Naive thymus-derived CD4-positive, alpha-beta T cell (primary cell): ENCODE measurements at regions not wholly inside any gene's neighbourhood (a gene's known extent, or its start where the extent isn't known, plus 50 kb on each side); places are given as distances from the start of the nearest gene placed in this dataset.
A peak's percentile ranks its signal among the peaks of the same experiment; 100 is the strongest.

Source experiments
- ATAC-seq: fragments of 150-1000 bp; cut with Tn5 transposase; 2 replicates; pipeline ENCODE4 v1.10.0; 2021; ENCODE audit warnings: mild to moderate bottlenecking, moderate library complexity
- CTCF ChIA-PET: fragments of 350-600 bp; sonication (Branson Sonifier 250); formaldehyde crosslinking; loops from one replicate; lab custom pipeline; 2021; ENCODE audit warnings: antibody characterized with exemption; lab: Charles Lee
- POLR2A ChIA-PET: fragments of 350-600 bp; sonication (Branson Sonifier 250); formaldehyde crosslinking; loops from one replicate; lab custom pipeline; 2021; ENCODE audit warnings: antibody characterized with exemption, inconsistent platforms; lab: Charles Lee
- DNase-seq, 9 donors: peaks; one replicate each; pipeline versions ENCODE4 v3.0.0 to v3.0.0-alpha.2; 2020 to 2022; ENCODE audit warnings: mixed read lengths in 1 of 9
- H3K27ac ChIP-seq: one replicate; pipeline ENCODE4 v1.7.0; 2013; ENCODE audit warnings: mild to moderate bottlenecking, low read depth, low read length, moderate library complexity
- H3K27me3 ChIP-seq, 2 donors: one replicate each; pipeline ENCODE4 v1.7.0; 2013; ENCODE audit warnings: low read length in 2 of 2, mild to moderate bottlenecking in 2 of 2, moderate library complexity in 2 of 2; ENCODE audit not compliant: control insufficient read depth in 2 of 2, insufficient read depth in 2 of 2
- H3K36me3 ChIP-seq, 3 experiments: 1 replicate in 2 of 3; 2 replicates in 1 of 3; pipeline ENCODE4 v1.7.0; 2013; ENCODE audit warnings: low read length in 3 of 3, mild to moderate bottlenecking in 3 of 3, moderate library complexity in 1 of 3; ENCODE audit not compliant: insufficient read depth in 3 of 3, control insufficient read depth in 2 of 3
- H3K4me1 ChIP-seq, 2 donors: one replicate each; pipeline ENCODE4 v1.7.0; 2013; ENCODE audit warnings: low read length in 2 of 2, mild to moderate bottlenecking in 2 of 2, moderate library complexity in 1 of 2; ENCODE audit not compliant: control insufficient read depth in 2 of 2, insufficient read depth in 2 of 2
- H3K4me3 ChIP-seq: 2 replicates; pipeline ENCODE4 v1.7.0; 2013; ENCODE audit warnings: mild to moderate bottlenecking, low read length
- H3K9me3 ChIP-seq, 3 experiments: 1 replicate in 2 of 3; 2 replicates in 1 of 3; pipeline ENCODE4 v1.7.0; 2013; ENCODE audit warnings: low read length in 3 of 3; ENCODE audit not compliant: control insufficient read depth in 2 of 3
- H3K27ac Mint-ChIP-seq, 9 donors: one replicate each; pipeline ENCODE4 v1.8.0; 2020 to 2022; ENCODE audit warnings: mixed read lengths in 9 of 9, mild to moderate bottlenecking in 8 of 9, moderate library complexity in 5 of 9, inconsistent platforms in 2 of 9
- H3K27me3 Mint-ChIP-seq, 5 donors: one replicate each; pipeline ENCODE4 v1.8.0; 2021 to 2022; ENCODE audit warnings: mixed read lengths in 5 of 5, mild to moderate bottlenecking in 1 of 5
- H3K36me3 Mint-ChIP-seq, 5 donors: one replicate each; pipeline ENCODE4 v1.8.0; 2020 to 2022; ENCODE audit warnings: mixed read lengths in 5 of 5, mild to moderate bottlenecking in 3 of 5, inconsistent platforms in 1 of 5
- H3K4me1 Mint-ChIP-seq, 7 donors: one replicate each; pipeline ENCODE4 v1.8.0; 2020 to 2022; ENCODE audit warnings: mixed read lengths in 7 of 7, mild to moderate bottlenecking in 3 of 7, inconsistent platforms in 1 of 7
- H3K4me3 Mint-ChIP-seq, 10 donors: one replicate each; pipeline ENCODE4 v1.8.0; 2020 to 2022; ENCODE audit warnings: mild to moderate bottlenecking in 10 of 10, mixed read lengths in 10 of 10, moderate library complexity in 6 of 10, inconsistent platforms in 2 of 10
- H3K9me3 Mint-ChIP-seq, 11 donors: one replicate each; pipeline ENCODE4 v1.8.0; 2020 to 2022; ENCODE audit warnings: mixed read lengths in 11 of 11, mild to moderate bottlenecking in 4 of 11, inconsistent platforms in 1 of 11, moderate library complexity in 1 of 11
- intact Hi-C, 2 donors: fragments of 100-400 bp; cut with micrococcal nuclease; formaldehyde crosslinking; loops; one replicate each; pipeline ENCODE4 v1.15.1; 2023

GRCh38 chr12:92226071-92226661 is 80.5 kb upstream of the BTG1 start:
- ChIA-PET CTCF (no interaction called here), POLR2A (interaction anchor here (0.7 to 1.7 kb wide), 4 partner anchors 15 to 185 kb away, joined by 3 to 5 read pairs (median 4); partner anchors contain the start of gene BTG1)

GRCh38 chr12:92224685-92225331 is 79.2 kb upstream of the BTG1 start:
- no peak overlapping the region for H3K4me3 ChIP-seq
- intact Hi-C loops, result no loop called here

More at GRCh38 chr12:92226071-92226661, 80.5 kb upstream of the BTG1 start:
- H3K9me3 ChIP-seq, result no peaks in the 10 kb centered on the region
- no peaks in the 10 kb centered on the region for H3K36me3 ChIP-seq
- H3K4me3 Mint-ChIP-seq, result no peak overlapping the region
- intact Hi-C loops, result no loop called here
- H3K27me3 Mint-ChIP-seq, result no peaks in the 10 kb centered on the region
- H3K36me3 Mint-ChIP-seq, result no peaks in the 10 kb centered on the region
- no peak overlapping the region for H3K27ac ChIP-seq
- H3K27ac Mint-ChIP-seq, result no peak overlapping the region
- DNase-seq, result no peak
- ATAC-seq, result no peak
- H3K4me1 Mint-ChIP-seq, result peaks cover 0 to 6% (median 3%) of the 10 kb centered on the region in 7 donors
- no peaks in the 10 kb centered on the region for H3K4me1 ChIP-seq
- H3K27me3 ChIP-seq, result no peaks in the 10 kb centered on the region
- no peak overlapping the region for H3K4me3 ChIP-seq
- H3K9me3 Mint-ChIP-seq, result peaks cover 0 to 2% (median 0%) of the 10 kb centered on the region in 11 donors

GRCh38 chr12:92223481-92223880 is 77.8 kb upstream of the BTG1 start:
- Histone ChIP-seq H3K4me3 (no peak overlapping the region), H3K4me1 (no peaks in the 10 kb centered on the region), H3K27me3 (no peaks in the 10 kb centered on the region), H3K27ac (no peak overlapping the region), H3K9me3 (no peaks in the 10 kb centered on the region), H3K36me3 (no peaks in the 10 kb centered on the region)
- DNase-seq (no peak), ATAC-seq (no peak)
- CTCF ChIA-PET, result no interaction called here
- H3K27ac Mint-ChIP-seq, result no peak overlapping the region
- H3K4me3 Mint-ChIP-seq, result no peak overlapping the region
- peaks cover 4 to 22% (median 12%) of the 10 kb centered on the region in 7 donors for H3K4me1 Mint-ChIP-seq
- intact Hi-C loops, result no loop called here
- H3K27me3 Mint-ChIP-seq, result no peaks in the 10 kb centered on the region
- H3K9me3 Mint-ChIP-seq, result peaks cover 0 to 8% (median 0%) of the 10 kb centered on the region in 11 donors
- H3K36me3 Mint-ChIP-seq, result peaks cover 0 to 15% (median 3%) of the 10 kb centered on the region in 5 donors
- POLR2A ChIA-PET, result interaction anchor here (0.6 to 1.2 kb wide), 5 partner anchors 16 to 185 kb away, joined by 4 read pairs; partner anchors contain the start of gene BTG1

More at GRCh38 chr12:92224685-92225331, 79.2 kb upstream of the BTG1 start:
- Histone ChIP-seq H3K4me1 (no peaks in the 10 kb centered on the region), H3K27ac (no peak overlapping the region), H3K36me3 (no peaks in the 10 kb centered on the region), H3K27me3 (no peaks in the 10 kb centered on the region), H3K9me3 (no peaks in the 10 kb centered on the region)
- POLR2A ChIA-PET, result no interaction called here
- H3K27me3 Mint-ChIP-seq, result no peaks in the 10 kb centered on the region
- no peak overlapping the region for H3K27ac Mint-ChIP-seq
- CTCF ChIA-PET, result no interaction called here
- H3K36me3 Mint-ChIP-seq, result peaks cover 0 to 5% (median 0%) of the 10 kb centered on the region in 5 donors
- no peak for DNase-seq
- peaks cover 0 to 4% (median 0%) of the 10 kb centered on the region in 11 donors for H3K9me3 Mint-ChIP-seq
- ATAC-seq, result no peak
- H3K4me3 Mint-ChIP-seq, result no peak overlapping the region
- H3K4me1 Mint-ChIP-seq, result peaks cover 0 to 12% (median 6%) of the 10 kb centered on the region in 7 donors

- ATAC-seq (no peak), DNase-seq (no peak)
- Mint-ChIP-seq H3K4me1 (peaks cover 11 to 35% (median 16%) of the 10 kb centered on the region in 7 donors), H3K4me3 (no peak overlapping the region), H3K27me3 (no peaks in the 10 kb centered on the region), H3K27ac (no peak overlapping the region), H3K36me3 (peaks cover 0 to 17% (median 4%) of the 10 kb centered on the region in 5 donors), H3K9me3 (peaks cover 0 to 10% (median 0%) of the 10 kb centered on the region in 11 donors)
- H3K9me3 ChIP-seq, result no peaks in the 10 kb centered on the region
- H3K4me3 ChIP-seq, result no peak overlapping the region
- ChIA-PET CTCF (no interaction called here), POLR2A (interaction anchor here (0.7 to 1.1 kb wide), 3 partner anchors 10 to 189 kb away, joined by 3 read pairs; no protein-coding TSS in a partner anchor)
- no peaks in the 10 kb centered on the region for H3K27me3 ChIP-seq
- H3K4me1 ChIP-seq, result peaks cover 0 to 9% of the 10 kb centered on the region in 2 donors
- intact Hi-C loops, result no loop called here
- H3K27ac ChIP-seq, result no peak overlapping the region
- no peaks in the 10 kb centered on the region for H3K36me3 ChIP-seq
Observed at GRCh38 chr12:92221656-92222315, 76.1 kb upstream of the BTG1 start.

GRCh38 chr12:92218394-92219077 is 72.9 kb upstream of the BTG1 start:
- Histone ChIP-seq H3K4me3 (no peak overlapping the region), H3K27me3 (no peaks in the 10 kb centered on the region), H3K4me1 (peaks cover 0 to 9% of the 10 kb centered on the region in 2 donors), H3K27ac (no peak overlapping the region), H3K9me3 (no peaks in the 10 kb centered on the region), H3K36me3 (no peaks in the 10 kb centered on the region)
- ATAC-seq (peak; percentile 54), DNase-seq (no peak)
- H3K4me1 Mint-ChIP-seq, result peaks cover 15 to 44% (median 30%) of the 10 kb centered on the region in 7 donors
- peak overlapping the region in 3 of 9 donors; percentile 29 to 36 (median 33) for H3K27ac Mint-ChIP-seq
- intact Hi-C loops, result loop anchor here in 1 of 2 donors (2.0 to 5.0 kb wide), 2 partner anchors 16 to 44 kb away; no protein-coding TSS in a partner anchor
- POLR2A ChIA-PET, result interaction anchor here (0.7 to 1.6 kb wide), 8 partner anchors 8 to 181 kb away, joined by 3 to 7 read pairs (median 4); partner anchors contain the start of gene BTG1
- peaks cover 8 to 26% (median 9%) of the 10 kb centered on the region in 5 donors for H3K36me3 Mint-ChIP-seq
- H3K27me3 Mint-ChIP-seq, result no peaks in the 10 kb centered on the region
- peaks cover 0 to 16% (median 4%) of the 10 kb centered on the region in 11 donors for H3K9me3 Mint-ChIP-seq
- CTCF ChIA-PET, result interaction anchor here (0.7 kb wide), 1 partner anchor 350 kb away, joined by 4 read pairs; no protein-coding TSS in a partner anchor
- H3K4me3 Mint-ChIP-seq, result peak overlapping the region in 2 of 10 donors; percentile 16 to 38

GRCh38 chr12:92216092-92216491 is 70.4 kb upstream of the BTG1 start:
- H3K27ac Mint-ChIP-seq, result no peak overlapping the region
- no peak overlapping the region for H3K4me3 Mint-ChIP-seq
- no peak overlapping the region for H3K4me3 ChIP-seq
- no peaks in the 10 kb centered on the region for H3K36me3 ChIP-seq
- no peaks in the 10 kb centered on the region for H3K9me3 ChIP-seq
- H3K36me3 Mint-ChIP-seq, result peaks cover 12 to 32% (median 13%) of the 10 kb centered on the region in 5 donors
- no peaks in the 10 kb centered on the region for H3K27me3 ChIP-seq
- DNase-seq, result no peak
- H3K27me3 Mint-ChIP-seq, result no peaks in the 10 kb centered on the region
- peaks cover 2 to 23% (median 7%) of the 10 kb centered on the region in 11 donors for H3K9me3 Mint-ChIP-seq
- intact Hi-C loops, result loop anchor here in 1 of 2 donors (5.0 kb wide), 1 partner anchor 46 kb away; no protein-coding TSS in a partner anchor
- ChIA-PET CTCF (interaction anchor here (0.6 kb wide), 1 partner anchor 110 kb away, joined by 3 read pairs; no protein-coding TSS in a partner anchor), POLR2A (interaction anchor here (0.7 to 0.9 kb wide), 3 partner anchors 18 to 110 kb away, joined by 3 to 4 read pairs (median 3); no protein-coding TSS in a partner anchor)
- H3K4me1 ChIP-seq, result peaks cover 0 to 9% of the 10 kb centered on the region in 2 donors
- no peak overlapping the region for H3K27ac ChIP-seq
- ATAC-seq, result no peak
- H3K4me1 Mint-ChIP-seq, result peaks cover 19 to 59% (median 42%) of the 10 kb centered on the region in 7 donors
